HEK293 (cell line): ENCODE measurements at regions not wholly inside any gene's neighbourhood (a gene's known extent, or its start where the extent isn't known, plus 50 kb on each side); places are given as distances from the start of the nearest gene placed in this dataset.

ENCODE experiments used
- CTCF ChIA-PET: fragments of 350-600 bp; formaldehyde crosslinking; extraction: SDS; loops from one replicate; lab custom pipeline; 2021; ENCODE audit warnings: antibody characterized with exemption; lab: Yijun Ruan, JAX
- POLR2A ChIA-PET: fragments of 300-600 bp; formaldehyde crosslinking; extraction: SDS; loops from one replicate; lab custom pipeline; 2020; ENCODE audit warnings: antibody characterized with exemption, inconsistent platforms; lab: Yijun Ruan, JAX
- H3K27ac ChIP-seq: fragments of 200-500 bp; sonication (Bioruptor generic); 2 replicates; pipeline ENCODE4 v1.5.1; 2014; ENCODE audit warnings: low read depth, low read length, control low read depth, inconsistent platforms; ENCODE audit errors: extremely low read depth
- H3K36me3 ChIP-seq, 2 experiments: fragments of 200-500 bp in 1 of 2; sonication (Bioruptor generic) in 1 of 2; 1 replicate in 1 of 2; 2 replicates in 1 of 2; pipeline ENCODE4 v1.5.1; 2014 to 2017; ENCODE audit warnings: inconsistent platforms in 2 of 2, low read length in 2 of 2; ENCODE audit not compliant: control insufficient read depth in 2 of 2, insufficient read depth in 1 of 2
- H3K4me1 ChIP-seq: fragments of 200-500 bp; sonication (Bioruptor generic); 2 replicates; pipeline ENCODE4 v1.5.1; 2014; ENCODE audit warnings: mild to moderate bottlenecking, low read length, inconsistent platforms; ENCODE audit not compliant: control insufficient read depth, insufficient read depth
- H3K4me3 ChIP-seq: 2 replicates; pipeline ENCODE4 v1.5.1; 2011; ENCODE audit warnings: low read depth, mild to moderate bottlenecking, control low read depth, low read length, moderate library complexity
- H3K9me3 ChIP-seq: fragments of 200-500 bp; sonication (Bioruptor generic); 2 replicates; pipeline ENCODE4 v1.5.1; 2014; ENCODE audit warnings: low read depth, low read length, inconsistent platforms; ENCODE audit not compliant: control insufficient read depth, insufficient read depth
- HOXC10 ChIP-seq: sonication (generic); formaldehyde crosslinking; IDR thresholded peaks from 2 replicates; pipeline ENCODE4 v1.8.1; 2023; ENCODE audit warnings: mild to moderate bottlenecking, missing genetic modification reagents
- KLF16 ChIP-seq: fragments of 450-650 bp; formaldehyde crosslinking; IDR thresholded peaks from 2 replicates; pipeline ENCODE4 v1.5.1; 2017; ENCODE audit warnings: missing biosample characterization, missing genetic modification characterization
- SETDB1 ChIP-seq: IDR thresholded peaks from one replicate; pipeline ENCODE4 v1.6.1; 2017; ENCODE audit warnings: mild to moderate bottlenecking, low read length, moderate library complexity, mixed read lengths; ENCODE audit not compliant: insufficient read length
- YY2 ChIP-seq: fragments of 450-650 bp; formaldehyde crosslinking; IDR thresholded peaks from 2 replicates; pipeline ENCODE4 v1.5.1; 2016; ENCODE audit warnings: missing biosample characterization, missing genetic modification characterization
- ZBTB48 ChIP-seq: fragments of 450-650 bp; formaldehyde crosslinking; IDR thresholded peaks from 2 replicates; pipeline ENCODE4 v1.5.1; 2016; ENCODE audit warnings: missing biosample characterization, missing genetic modification characterization
- ZBTB8A ChIP-seq: fragments of 450-650 bp; formaldehyde crosslinking; IDR thresholded peaks from 2 replicates; pipeline ENCODE4 v1.5.1; 2016; ENCODE audit warnings: missing biosample characterization, missing genetic modification characterization
- ZEB2 ChIP-seq: fragments of 450-650 bp; formaldehyde crosslinking; IDR thresholded peaks from 2 replicates; pipeline ENCODE4 v1.5.1; 2016; ENCODE audit warnings: missing biosample characterization, missing genetic modification characterization
- ZFP3 ChIP-seq: fragments of 450-650 bp; formaldehyde crosslinking; IDR thresholded peaks from 2 replicates; pipeline ENCODE4 v1.5.1; 2016; ENCODE audit warnings: low read depth, missing biosample characterization, missing genetic modification characterization
- ZNF114 ChIP-seq: fragments of 450-650 bp; formaldehyde crosslinking; IDR thresholded peaks from 2 replicates; pipeline ENCODE4 v1.5.0; 2017; ENCODE audit warnings: missing biosample characterization, missing genetic modification characterization
- ZNF140 ChIP-seq: fragments of 450-650 bp; formaldehyde crosslinking; IDR thresholded peaks from 2 replicates; pipeline ENCODE4 v1.5.1; 2016; ENCODE audit warnings: missing biosample characterization, missing genetic modification characterization
- ZNF311 ChIP-seq: fragments of 450-650 bp; formaldehyde crosslinking; IDR thresholded peaks from 2 replicates; pipeline ENCODE4 v1.5.1; 2017; ENCODE audit warnings: missing biosample characterization, missing genetic modification characterization, borderline replicate concordance
- ZNF324 ChIP-seq: fragments of 450-650 bp; formaldehyde crosslinking; IDR thresholded peaks from 2 replicates; pipeline ENCODE4 v1.5.1; 2016; ENCODE audit warnings: missing biosample characterization, missing genetic modification characterization
- ZNF341 ChIP-seq: fragments of 450-650 bp; formaldehyde crosslinking; IDR thresholded peaks from 2 replicates; pipeline ENCODE4; 2016; ENCODE audit warnings: low read depth, missing biosample characterization, missing genetic modification characterization
- ZNF521 ChIP-seq: fragments of 450-650 bp; formaldehyde crosslinking; IDR thresholded peaks from 2 replicates; pipeline ENCODE4 v1.5.1; 2017; ENCODE audit warnings: missing biosample characterization, mild to moderate bottlenecking, missing genetic modification characterization
- ZNF785 ChIP-seq: fragments of 450-650 bp; formaldehyde crosslinking; IDR thresholded peaks from 2 replicates; pipeline ENCODE4 v1.5.1; 2016; ENCODE audit warnings: missing biosample characterization, missing genetic modification characterization
- TF ChIP-seq, protein P1 (sequence below): fragments of 450-650 bp; formaldehyde crosslinking; IDR thresholded peaks from 2 replicates; pipeline ENCODE4 v1.5.1; 2016; ENCODE audit warnings: missing biosample characterization, missing genetic modification characterization
- TF ChIP-seq, protein P2 (sequence below): fragments of 450-650 bp; formaldehyde crosslinking; conservative IDR thresholded peaks from 2 replicates; pipeline ENCODE4 v1.5.1; 2016; ENCODE audit warnings: low read depth, missing biosample characterization, missing genetic modification characterization
- TF ChIP-seq, protein P3 (sequence below): fragments of 450-650 bp; formaldehyde crosslinking; IDR thresholded peaks from 2 replicates; pipeline ENCODE4 v1.5.1; 2016; ENCODE audit warnings: missing biosample characterization, missing genetic modification characterization
- TF ChIP-seq, protein P4 (sequence below): fragments of 450-650 bp; formaldehyde crosslinking; IDR thresholded peaks from 2 replicates; pipeline ENCODE4 v1.5.1; 2016; ENCODE audit warnings: missing biosample characterization, missing genetic modification characterization

DNA sequence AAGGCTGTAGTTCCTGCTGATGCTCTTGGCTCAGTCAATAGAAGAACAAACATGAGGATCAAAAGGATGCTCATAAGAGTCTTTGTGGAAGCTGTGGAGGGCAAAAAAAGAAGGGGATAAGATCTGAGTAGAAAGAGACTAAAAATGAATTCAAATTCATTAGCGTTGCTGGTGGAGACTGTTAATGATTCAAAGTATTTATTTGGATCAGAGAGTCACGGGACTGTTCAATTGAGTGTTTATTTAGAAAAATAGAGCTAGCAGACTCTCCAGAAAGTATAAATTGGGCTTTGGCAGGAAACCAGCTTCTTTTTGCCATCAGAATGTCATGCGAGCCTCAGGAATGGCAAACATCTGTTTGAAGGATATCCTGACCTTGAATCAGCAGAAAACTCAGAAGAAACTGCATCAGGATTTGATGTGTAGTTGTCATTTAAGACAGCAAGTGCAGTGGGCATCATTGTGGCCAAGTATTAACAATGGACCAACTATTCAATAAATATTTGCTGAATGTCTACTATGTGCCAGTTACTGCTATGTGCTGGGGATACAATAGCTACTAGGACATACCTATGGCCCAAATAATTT lies 126.4 kb downstream of the TBC1D30 start (continued):
- TF ChIP-seq, protein P1, sequence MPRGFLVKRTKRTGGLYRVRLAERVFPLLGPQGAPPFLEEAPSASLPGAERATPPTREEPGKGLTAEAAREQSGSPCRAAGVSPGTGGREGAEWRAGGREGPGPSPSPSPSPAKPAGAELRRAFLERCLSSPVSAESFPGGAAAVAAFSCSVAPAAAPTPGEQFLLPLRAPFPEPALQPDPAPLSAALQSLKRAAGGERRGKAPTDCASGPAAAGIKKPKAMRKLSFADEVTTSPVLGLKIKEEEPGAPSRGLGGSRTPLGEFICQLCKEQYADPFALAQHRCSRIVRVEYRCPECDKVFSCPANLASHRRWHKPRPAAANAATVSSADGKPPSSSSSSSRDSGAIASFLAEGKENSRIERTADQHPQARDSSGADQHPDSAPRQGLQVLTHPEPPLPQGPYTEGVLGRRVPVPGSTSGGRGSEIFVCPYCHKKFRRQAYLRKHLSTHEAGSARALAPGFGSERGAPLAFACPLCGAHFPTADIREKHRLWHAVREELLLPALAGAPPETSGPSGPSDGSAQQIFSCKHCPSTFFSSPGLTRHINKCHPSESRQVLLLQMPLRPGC (tag by site-specific recombination) = no peak
- no peak for TF ChIP-seq ZNF341 (tag by site-specific recombination)
- TF ChIP-seq, protein P2, sequence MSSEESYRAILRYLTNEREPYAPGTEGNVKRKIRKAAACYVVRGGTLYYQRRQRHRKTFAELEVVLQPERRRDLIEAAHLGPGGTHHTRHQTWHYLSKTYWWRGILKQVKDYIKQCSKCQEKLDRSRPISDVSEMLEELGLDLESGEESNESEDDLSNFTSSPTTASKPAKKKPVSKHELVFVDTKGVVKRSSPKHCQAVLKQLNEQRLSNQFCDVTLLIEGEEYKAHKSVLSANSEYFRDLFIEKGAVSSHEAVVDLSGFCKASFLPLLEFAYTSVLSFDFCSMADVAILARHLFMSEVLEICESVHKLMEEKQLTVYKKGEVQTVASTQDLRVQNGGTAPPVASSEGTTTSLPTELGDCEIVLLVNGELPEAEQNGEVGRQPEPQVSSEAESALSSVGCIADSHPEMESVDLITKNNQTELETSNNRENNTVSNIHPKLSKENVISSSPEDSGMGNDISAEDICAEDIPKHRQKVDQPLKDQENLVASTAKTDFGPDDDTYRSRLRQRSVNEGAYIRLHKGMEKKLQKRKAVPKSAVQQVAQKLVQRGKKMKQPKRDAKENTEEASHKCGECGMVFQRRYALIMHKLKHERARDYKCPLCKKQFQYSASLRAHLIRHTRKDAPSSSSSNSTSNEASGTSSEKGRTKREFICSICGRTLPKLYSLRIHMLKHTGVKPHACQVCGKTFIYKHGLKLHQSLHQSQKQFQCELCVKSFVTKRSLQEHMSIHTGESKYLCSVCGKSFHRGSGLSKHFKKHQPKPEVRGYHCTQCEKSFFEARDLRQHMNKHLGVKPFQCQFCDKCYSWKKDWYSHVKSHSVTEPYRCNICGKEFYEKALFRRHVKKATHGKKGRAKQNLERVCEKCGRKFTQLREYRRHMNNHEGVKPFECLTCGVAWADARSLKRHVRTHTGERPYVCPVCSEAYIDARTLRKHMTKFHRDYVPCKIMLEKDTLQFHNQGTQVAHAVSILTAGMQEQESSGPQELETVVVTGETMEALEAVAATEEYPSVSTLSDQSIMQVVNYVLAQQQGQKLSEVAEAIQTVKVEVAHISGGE (tag by site-specific recombination) = no peak
- no peak for TF ChIP-seq ZNF114
- TF ChIP-seq ZNF324 = no peak
- TF ChIP-seq ZNF521 = no peak
- no peak for TF ChIP-seq ZNF785 (tag by site-specific recombination)
- TF ChIP-seq, protein P3, sequence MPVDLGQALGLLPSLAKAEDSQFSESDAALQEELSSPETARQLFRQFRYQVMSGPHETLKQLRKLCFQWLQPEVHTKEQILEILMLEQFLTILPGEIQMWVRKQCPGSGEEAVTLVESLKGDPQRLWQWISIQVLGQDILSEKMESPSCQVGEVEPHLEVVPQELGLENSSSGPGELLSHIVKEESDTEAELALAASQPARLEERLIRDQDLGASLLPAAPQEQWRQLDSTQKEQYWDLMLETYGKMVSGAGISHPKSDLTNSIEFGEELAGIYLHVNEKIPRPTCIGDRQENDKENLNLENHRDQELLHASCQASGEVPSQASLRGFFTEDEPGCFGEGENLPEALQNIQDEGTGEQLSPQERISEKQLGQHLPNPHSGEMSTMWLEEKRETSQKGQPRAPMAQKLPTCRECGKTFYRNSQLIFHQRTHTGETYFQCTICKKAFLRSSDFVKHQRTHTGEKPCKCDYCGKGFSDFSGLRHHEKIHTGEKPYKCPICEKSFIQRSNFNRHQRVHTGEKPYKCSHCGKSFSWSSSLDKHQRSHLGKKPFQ = no peak
- TF ChIP-seq KLF16 (tag by site-specific recombination) = no peak
- no peak for TF ChIP-seq ZNF311 (tag by site-specific recombination)
- TF ChIP-seq, protein P4, sequence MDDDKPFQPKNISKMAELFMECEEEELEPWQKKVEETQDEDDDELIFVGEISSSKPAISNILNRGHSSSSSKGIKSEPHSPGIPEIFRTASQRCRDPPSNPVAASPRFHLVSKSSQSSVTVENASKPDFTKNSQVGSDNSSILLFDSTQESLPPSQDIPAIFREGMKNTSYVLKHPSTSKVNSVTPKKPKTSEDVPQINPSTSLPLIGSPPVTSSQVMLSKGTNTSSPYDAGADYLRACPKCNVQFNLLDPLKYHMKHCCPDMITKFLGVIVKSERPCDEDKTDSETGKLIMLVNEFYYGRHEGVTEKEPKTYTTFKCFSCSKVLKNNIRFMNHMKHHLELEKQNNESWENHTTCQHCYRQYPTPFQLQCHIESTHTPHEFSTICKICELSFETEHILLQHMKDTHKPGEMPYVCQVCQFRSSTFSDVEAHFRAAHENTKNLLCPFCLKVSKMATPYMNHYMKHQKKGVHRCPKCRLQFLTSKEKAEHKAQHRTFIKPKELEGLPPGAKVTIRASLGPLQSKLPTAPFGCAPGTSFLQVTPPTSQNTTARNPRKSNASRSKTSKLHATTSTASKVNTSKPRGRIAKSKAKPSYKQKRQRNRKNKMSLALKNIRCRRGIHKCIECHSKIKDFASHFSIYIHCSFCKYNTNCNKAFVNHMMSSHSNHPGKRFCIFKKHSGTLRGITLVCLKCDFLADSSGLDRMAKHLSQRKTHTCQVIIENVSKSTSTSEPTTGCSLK = no peak
- no peak for TF ChIP-seq ZBTB8A

DNA sequence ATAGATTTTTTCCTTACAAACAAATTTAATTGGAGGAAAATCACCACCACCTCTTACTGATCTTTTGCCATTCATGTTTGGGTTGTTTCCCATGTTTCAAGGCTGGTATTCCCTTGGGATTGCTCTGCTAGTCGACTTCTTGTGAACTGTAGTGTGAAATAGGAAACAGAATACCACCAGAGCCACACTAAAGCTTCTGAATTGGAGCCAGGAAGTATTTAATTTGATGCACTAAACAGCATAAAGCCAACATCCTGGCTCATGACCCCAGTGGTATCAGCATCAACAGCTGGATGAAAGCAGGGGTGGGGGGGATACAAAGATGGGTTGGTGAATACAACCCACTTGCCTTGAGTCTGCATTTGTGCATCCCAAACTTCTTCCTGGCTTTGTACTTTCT lies 127.5 kb downstream of the TBC1D30 start:
- CTCF ChIA-PET = interaction anchor here (0.7 kb wide), 1 partner anchor 148 kb away, joined by 3 read pairs; no protein-coding TSS in a partner anchor

More for the DNA sequence above, 127.5 kb downstream of the TBC1D30 start:
- POLR2A ChIA-PET = interaction anchor here (0.7 kb wide), 1 partner anchor 11 kb away, joined by 3 read pairs; no protein-coding TSS in a partner anchor
- Histone ChIP-seq H3K9me3 (no peaks in the 10 kb centered on the region), H3K4me3 (no peak overlapping the region), H3K4me1 (no peaks in the 10 kb centered on the region), H3K36me3 (no peaks in the 10 kb centered on the region), H3K27ac (no peak overlapping the region)
- TF ChIP-seq ZNF140 = no peak
- TF ChIP-seq ZFP3 (tag by site-specific recombination) = no peak
- no peak for TF ChIP-seq YY2 (tag by site-specific recombination)
- no peak for TF ChIP-seq SETDB1
- TF ChIP-seq ZBTB48 (tag by site-specific recombination) = no peak
- TF ChIP-seq ZNF324 = no peak
- no peak for TF ChIP-seq ZEB2 (tag by site-specific recombination)
- no peak for TF ChIP-seq HOXC10 (CRISPR knock-in tag)
- no peak for TF ChIP-seq ZNF311 (tag by site-specific recombination)
